ENCODE measurements at regions not wholly inside any gene's neighbourhood (a gene's known extent, or its start where the extent isn't known, plus 50 kb on each side); places are given as distances from the start of the nearest gene placed in this dataset.

- TF ChIP-seq CTCF (conservative IDR thresholded peaks at IDR 0.05), result no peak
- no peak for TF ChIP-seq EZH2 (IDR thresholded peaks at IDR 0.05; ENCODE audit: low read depth)
Observed at GRCh38 chr2:128500138-128500800, 181.6 kb upstream of the HS6ST1 start.
